Stromal cell of bone marrow (primary cell): ENCODE measurements at regions not wholly inside any gene's neighbourhood (a gene's known extent, or its start where the extent isn't known, plus 50 kb on each side); places are given as distances from the start of the nearest gene placed in this dataset.

ENCODE experiments used
- DNase-seq: peaks from one replicate; pipeline ENCODE4 v3.0.0-alpha.2; 2012; ENCODE audit warnings: low read depth

- DNase-seq = peak; percentile 57
These were observed 421.6 kb downstream of the METTL15 start for GRCh38 chr11:28529540-28530410.

DNA sequence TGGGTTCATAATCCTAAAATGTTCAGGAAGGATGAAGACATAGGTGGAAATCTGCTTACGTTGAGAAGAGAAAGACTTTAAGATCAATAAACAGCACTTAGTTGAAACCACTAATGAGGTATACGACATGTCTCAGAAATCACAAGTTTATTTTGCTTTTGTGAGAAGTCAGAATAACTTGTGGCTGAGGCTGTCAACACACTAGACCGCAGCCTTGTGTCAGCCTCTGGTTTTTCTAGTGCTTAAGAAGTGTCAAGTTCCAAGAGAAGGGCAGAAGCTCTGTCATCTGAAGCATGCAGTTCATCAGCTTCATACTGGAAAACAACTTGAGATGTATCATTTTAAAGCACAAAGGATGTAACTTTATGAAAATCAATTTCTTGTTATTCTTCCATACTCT, 420.9 kb downstream of the METTL15 start:
- peak; percentile 59 for DNase-seq

GRCh38 chr11:28528217-28528616, 420.0 kb downstream of the METTL15 start:
- no peak for DNase-seq

GRCh38 chr11:28526406-28526751, 418.2 kb downstream of the METTL15 start:
- DNase-seq = no peak

DNA sequence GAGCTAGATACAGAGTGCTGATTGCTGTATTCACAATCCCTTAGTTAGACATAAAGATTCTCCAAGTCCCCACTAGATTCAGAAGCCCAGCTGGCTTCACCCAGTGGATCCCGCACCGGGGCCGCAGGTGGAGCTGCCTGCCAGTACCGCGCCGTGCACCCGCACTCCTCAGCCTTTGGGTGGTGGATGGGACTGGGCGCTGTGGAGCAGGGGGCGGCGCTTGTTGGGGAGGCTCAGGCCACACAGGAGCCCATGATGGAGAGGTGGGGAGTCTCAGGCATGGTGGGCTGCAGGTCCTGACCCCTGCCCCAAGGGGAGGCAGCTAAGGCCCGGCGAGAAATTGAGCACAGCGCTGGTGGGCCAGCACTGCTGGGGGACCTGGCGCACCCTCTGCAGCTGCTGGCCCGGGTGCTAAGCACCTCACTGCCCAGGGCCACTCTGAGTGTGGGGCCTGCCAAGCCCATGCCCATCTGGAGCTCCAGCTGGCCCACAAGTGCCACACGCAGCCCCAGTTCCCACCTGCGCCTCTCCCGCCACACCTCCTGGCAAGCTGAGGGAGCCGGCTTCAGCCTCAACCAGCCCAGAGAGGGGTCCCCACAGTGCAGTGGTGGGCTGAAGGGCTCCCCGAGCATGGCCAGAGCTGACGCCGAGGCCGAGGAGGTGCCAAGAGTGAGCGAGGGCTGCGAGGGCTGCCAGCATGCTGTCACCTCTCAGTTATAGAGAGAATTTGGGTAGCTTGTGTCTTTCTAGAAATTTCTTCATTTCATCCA, 417.6 kb downstream of the METTL15 start:
- no peak for DNase-seq

DNA sequence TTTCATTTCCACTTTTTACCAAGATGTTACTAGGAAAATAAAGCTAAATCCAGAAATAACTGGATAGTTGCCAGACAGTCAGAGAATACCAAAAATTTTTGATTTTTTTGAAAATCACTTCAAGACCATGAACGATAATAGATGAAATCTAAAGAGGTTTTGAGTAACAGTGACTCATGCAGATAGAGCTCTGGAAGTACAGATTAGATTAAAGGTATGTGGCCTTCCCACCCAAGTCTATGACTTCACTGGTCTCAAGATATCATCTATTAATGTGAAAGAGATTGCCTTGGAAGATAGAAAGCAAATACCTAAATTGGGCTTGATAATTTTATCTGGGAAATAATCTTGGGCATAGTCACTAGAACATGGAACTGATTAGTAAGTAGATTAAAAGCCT, 415.9 kb downstream of the METTL15 start:
- DNase-seq = no peak

GRCh38 chr11:28521075-28521474, 412.9 kb downstream of the METTL15 start:
- no peak for DNase-seq

GRCh38 chr11:28520291-28520690, 412.1 kb downstream of the METTL15 start:
- DNase-seq = no peak

DNA sequence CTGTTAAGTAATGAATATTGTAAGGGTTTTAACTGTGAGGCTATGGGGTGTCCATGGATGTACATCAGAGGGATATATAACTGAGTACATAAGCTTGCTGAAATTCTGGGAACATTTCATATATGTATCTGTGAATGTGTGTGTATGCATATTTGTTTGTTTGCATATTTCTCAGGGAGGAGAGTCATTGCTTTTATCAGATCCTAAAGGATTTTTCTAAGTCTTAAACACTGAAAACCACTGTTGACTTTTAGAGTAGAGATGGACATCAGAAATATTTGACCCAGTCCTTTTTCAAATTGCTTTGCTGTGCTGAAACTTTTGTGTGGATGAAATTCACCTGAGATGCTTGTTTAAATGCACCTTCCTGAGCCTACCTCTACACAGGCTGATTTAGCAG, 410.6 kb downstream of the METTL15 start:
- DNase-seq = no peak

GRCh38 chr11:28517621-28518020, 409.4 kb downstream of the METTL15 start:
- DNase-seq = no peak

- DNase-seq = no peak
These were observed 406.2 kb downstream of the METTL15 start for GRCh38 chr11:28514391-28514790.

GRCh38 chr11:28512143-28512756, 404.1 kb downstream of the METTL15 start:
- DNase-seq = no peak

DNA sequence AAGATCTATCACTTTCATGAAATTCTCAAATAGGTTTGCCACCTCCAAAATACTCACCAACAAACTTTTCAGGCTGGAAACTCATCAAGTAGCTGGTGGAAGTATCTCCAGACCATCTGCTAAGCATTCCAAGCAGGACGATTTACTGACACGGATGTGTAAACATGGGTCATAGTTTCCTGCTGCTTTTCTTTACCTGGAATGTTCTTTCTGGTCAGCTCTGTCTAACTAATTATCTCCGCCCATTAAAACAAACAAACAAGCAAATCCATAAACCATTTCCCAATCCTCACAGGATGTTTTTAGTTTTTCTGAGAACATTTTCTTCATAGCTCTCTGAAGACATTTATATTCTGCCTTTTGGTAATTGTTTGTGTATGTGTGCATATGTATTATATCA, 397.0 kb downstream of the METTL15 start:
- DNase-seq = no peak

GRCh38 chr11:28504555-28505110, 396.4 kb downstream of the METTL15 start:
- DNase-seq = no peak

- no peak for DNase-seq
These were observed 387.1 kb downstream of the METTL15 start for GRCh38 chr11:28495333-28495732.

GRCh38 chr11:28491431-28491830, 383.2 kb downstream of the METTL15 start:
- DNase-seq = peak; percentile 7

DNA sequence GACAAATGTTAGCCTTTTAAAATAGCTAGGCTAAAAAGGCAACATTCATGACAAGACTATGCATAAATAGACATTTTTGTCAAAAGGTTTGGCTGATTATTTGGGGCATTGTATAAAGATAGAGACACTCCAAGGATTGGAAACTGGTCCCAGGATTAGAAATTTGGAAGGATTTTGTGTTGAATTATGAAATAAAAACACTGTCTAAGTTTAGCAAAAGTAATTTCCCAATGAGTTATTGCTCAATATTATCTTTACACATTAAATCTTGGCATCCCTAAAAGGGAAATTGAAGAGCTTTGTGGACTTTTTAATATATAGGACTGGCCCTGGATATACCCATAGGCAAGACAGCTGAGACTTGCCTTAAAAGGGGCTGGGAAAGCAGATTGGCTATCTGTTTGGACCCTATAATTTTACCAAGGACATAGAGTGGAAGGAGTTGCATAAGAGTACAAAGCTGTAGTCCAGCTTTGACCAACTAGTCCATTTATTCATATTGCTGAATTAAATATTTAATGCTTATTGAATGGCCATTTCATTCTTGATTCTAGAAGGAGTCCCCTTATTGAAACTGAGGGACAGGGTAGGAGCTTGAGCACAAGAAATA, 382.7 kb downstream of the METTL15 start:
- DNase-seq = peak; percentile 40

DNA sequence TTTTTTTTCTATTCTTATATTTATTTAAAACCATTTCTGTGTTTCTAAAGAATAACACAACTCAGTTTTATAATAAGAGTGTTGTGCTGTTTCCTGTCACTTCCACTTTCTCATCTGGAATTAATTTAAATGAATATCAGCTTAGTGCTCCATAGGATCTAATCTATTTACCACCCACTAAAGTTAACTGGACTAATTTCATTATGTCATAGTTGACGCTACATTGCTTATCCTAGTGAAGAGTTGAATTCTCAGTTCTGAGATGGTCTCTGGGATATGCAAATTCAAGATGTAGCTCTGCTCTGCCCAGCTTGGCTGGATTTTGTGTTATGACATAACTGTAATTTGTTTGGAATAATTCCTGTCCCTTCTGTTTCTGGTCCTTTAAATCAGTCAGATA, 380.1 kb downstream of the METTL15 start:
- DNase-seq = no peak

- no peak for DNase-seq
These were observed 375.1 kb downstream of the METTL15 start for GRCh38 chr11:28483072-28483867.

GRCh38 chr11:28482666-28483065, 374.5 kb downstream of the METTL15 start:
- no peak for DNase-seq
